Suprapubic skin (tissue), 3 donors: ENCODE measurements at regions not wholly inside any gene's neighbourhood (a gene's known extent, or its start where the extent isn't known, plus 50 kb on each side); places are given as distances from the start of the nearest gene placed in this dataset.

Experiments
- CTCF ChIP-seq, 2 donors: fragments of 200-600 bp in 1 of 2; fragments of 450-650 bp in 1 of 2; sonication (generic) in 1 of 2; IDR thresholded peaks; one replicate each; pipeline ENCODE4 v1.5.1; 2016 to 2019; ENCODE audit warnings: antibody characterized with exemption in 2 of 2, mild to moderate bottlenecking in 1 of 2, moderate library complexity in 1 of 2
- POLR2A ChIP-seq, 2 donors: fragments of 450-650 bp; IDR thresholded peaks; one replicate each; pipeline ENCODE4 v1.6.1; 2017; ENCODE audit warnings: antibody characterized with exemption in 2 of 2, mild to moderate bottlenecking in 2 of 2, moderate library complexity in 2 of 2

DNA sequence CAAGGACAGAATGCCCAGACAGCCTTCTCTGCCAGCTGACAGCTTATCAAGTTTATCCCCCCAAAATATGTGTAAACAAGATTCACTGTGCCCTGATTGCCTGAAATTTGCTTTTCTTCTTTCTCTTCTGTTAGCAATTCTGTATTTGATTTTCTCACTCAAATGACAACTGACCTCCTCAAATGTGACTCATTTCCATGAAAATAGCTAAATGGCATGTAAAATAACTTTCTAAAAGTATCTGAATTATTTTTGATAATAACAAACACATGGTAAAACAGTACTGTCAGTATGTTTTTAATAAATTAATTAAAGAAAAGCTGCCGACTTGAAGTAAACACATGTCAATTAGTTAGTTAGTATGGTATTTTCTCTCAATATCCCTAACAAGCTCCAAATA lies 202.3 kb upstream of the STAC start:
- no peak for TF ChIP-seq POLR2A (IDR thresholded peaks at IDR 0.05)
- no peak for TF ChIP-seq CTCF (IDR thresholded peaks at IDR 0.05)
